MM.1S (cell line): ENCODE measurements at regions not wholly inside any gene's neighbourhood (a gene's known extent, or its start where the extent isn't known, plus 50 kb on each side); places are given as distances from the start of the nearest gene placed in this dataset.

ENCODE experiments used
- EZH2 ChIP-seq: fragments of 300-600 bp; sonication (generic); optimal IDR thresholded peaks from 2 replicates; pipeline ENCODE3; 2017; ENCODE audit warnings: low read depth, mild to moderate bottlenecking, antibody characterized with exemption, low read length, mixed read lengths
- TF ChIP-seq, protein P1 (sequence below): fragments of 300-600 bp; sonication (generic); IDR thresholded peaks from 2 replicates; pipeline ENCODE4 v1.5.1; 2016; ENCODE audit warnings: antibody characterized with exemption, low read length, mixed read lengths

DNA sequence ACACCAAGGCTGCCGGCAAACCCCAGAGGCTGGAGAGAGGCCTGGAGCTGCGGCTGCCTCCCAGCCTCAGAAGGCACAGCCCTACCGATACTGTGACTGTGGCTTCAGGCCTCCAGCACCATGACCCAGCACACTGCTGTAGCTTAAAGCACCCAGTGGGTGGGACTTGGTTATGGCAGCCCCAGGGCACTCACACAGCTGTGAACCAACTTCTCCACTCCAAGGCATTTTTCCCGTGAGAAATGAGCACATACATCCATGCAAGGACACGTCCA is 199.5 kb downstream of the NDUFA10 start:
- TF ChIP-seq EZH2: no peak
- TF ChIP-seq, protein P1, sequence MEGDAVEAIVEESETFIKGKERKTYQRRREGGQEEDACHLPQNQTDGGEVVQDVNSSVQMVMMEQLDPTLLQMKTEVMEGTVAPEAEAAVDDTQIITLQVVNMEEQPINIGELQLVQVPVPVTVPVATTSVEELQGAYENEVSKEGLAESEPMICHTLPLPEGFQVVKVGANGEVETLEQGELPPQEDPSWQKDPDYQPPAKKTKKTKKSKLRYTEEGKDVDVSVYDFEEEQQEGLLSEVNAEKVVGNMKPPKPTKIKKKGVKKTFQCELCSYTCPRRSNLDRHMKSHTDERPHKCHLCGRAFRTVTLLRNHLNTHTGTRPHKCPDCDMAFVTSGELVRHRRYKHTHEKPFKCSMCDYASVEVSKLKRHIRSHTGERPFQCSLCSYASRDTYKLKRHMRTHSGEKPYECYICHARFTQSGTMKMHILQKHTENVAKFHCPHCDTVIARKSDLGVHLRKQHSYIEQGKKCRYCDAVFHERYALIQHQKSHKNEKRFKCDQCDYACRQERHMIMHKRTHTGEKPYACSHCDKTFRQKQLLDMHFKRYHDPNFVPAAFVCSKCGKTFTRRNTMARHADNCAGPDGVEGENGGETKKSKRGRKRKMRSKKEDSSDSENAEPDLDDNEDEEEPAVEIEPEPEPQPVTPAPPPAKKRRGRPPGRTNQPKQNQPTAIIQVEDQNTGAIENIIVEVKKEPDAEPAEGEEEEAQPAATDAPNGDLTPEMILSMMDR: no peak
